ENCODE measurements at regions not wholly inside any gene's neighbourhood (a gene's known extent, or its start where the extent isn't known, plus 50 kb on each side); places are given as distances from the start of the nearest gene placed in this dataset.
"Not testable (repeated sequence)": the region's sequence is repeated elsewhere in the genome, so short reads cannot be mapped to it uniquely, and the experiment has no call there.

DNA sequence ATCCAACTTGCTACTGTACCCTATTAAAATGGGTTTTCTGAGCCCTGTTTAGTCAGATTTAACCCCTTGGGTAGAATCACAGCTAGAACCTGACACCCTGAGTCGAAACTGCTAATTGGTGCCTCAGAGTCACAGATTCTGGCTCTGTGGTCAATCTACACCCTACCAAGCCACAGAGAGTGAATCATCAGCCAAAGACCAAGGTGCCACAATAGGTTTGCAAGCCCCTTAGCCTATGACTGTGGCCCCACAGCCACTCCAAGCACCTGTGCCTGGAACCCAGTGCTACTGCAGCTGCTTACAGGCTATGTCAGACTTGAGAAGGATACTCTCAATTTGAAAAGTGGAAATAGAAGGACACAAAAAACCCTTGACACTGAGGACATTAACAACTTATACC is 202.8 kb upstream of the KCND2 start:
- ATAC-seq (ENCODE audit: low read depth) (no peak), DNase-seq (ENCODE audit: low spot score) (no peak)
- Histone ChIP-seq H3K9me3 (ENCODE audit: severe bottlenecking) (no peaks in the 10 kb centered on the region), H3K4me3 (ENCODE audit: severe bottlenecking) (no peak overlapping the region), H3K36me3 (ENCODE audit: low read depth) (no peaks in the 10 kb centered on the region), H3K4me1 (ENCODE audit: insufficient read depth, poor library complexity, severe bottlenecking) (no peaks in the 10 kb centered on the region), H3K27ac (ENCODE audit: poor library complexity, severe bottlenecking) (no peak overlapping the region), H3K27me3 (ENCODE audit: insufficient read depth, poor library complexity, severe bottlenecking) (no peaks in the 10 kb centered on the region)
- TF ChIP-seq, protein P1, sequence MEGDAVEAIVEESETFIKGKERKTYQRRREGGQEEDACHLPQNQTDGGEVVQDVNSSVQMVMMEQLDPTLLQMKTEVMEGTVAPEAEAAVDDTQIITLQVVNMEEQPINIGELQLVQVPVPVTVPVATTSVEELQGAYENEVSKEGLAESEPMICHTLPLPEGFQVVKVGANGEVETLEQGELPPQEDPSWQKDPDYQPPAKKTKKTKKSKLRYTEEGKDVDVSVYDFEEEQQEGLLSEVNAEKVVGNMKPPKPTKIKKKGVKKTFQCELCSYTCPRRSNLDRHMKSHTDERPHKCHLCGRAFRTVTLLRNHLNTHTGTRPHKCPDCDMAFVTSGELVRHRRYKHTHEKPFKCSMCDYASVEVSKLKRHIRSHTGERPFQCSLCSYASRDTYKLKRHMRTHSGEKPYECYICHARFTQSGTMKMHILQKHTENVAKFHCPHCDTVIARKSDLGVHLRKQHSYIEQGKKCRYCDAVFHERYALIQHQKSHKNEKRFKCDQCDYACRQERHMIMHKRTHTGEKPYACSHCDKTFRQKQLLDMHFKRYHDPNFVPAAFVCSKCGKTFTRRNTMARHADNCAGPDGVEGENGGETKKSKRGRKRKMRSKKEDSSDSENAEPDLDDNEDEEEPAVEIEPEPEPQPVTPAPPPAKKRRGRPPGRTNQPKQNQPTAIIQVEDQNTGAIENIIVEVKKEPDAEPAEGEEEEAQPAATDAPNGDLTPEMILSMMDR (IDR thresholded peaks at IDR 0.05; ENCODE audit: poor library complexity, severe bottlenecking): no peak

DNA sequence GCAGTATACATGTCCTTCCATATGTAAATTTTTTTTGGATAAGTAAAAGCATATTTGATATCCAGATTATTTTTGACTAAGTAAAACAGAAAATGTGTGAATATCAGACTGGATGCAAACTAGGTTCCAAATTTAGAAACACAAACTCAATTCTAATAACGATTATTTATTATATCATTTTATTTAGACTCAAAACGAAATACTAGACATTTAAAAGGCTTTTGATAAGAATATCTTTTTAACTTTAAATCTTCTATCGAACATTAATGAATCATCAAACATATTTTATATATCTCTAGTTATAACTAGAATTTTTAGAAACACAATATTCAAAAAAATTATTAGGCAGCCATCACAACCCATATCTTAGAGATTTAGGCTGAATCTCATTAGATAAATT is 195.2 kb upstream of the KCND2 start:
- TF ChIP-seq, protein P1 (IDR thresholded peaks at IDR 0.05; ENCODE audit: poor library complexity, severe bottlenecking): no peak
- Histone ChIP-seq H3K4me3 (ENCODE audit: severe bottlenecking) (no peak overlapping the region), H3K27ac (ENCODE audit: poor library complexity, severe bottlenecking) (no peak overlapping the region), H3K9me3 (ENCODE audit: severe bottlenecking) (no peaks in the 10 kb centered on the region), H3K27me3 (ENCODE audit: insufficient read depth, poor library complexity, severe bottlenecking) (peaks cover 6% of the 10 kb centered on the region), H3K36me3 (ENCODE audit: low read depth) (no peaks in the 10 kb centered on the region), H3K4me1 (ENCODE audit: insufficient read depth, poor library complexity, severe bottlenecking) (no peaks in the 10 kb centered on the region)
- ATAC-seq (ENCODE audit: low read depth) (no peak), DNase-seq (ENCODE audit: low spot score) (no peak)

DNA sequence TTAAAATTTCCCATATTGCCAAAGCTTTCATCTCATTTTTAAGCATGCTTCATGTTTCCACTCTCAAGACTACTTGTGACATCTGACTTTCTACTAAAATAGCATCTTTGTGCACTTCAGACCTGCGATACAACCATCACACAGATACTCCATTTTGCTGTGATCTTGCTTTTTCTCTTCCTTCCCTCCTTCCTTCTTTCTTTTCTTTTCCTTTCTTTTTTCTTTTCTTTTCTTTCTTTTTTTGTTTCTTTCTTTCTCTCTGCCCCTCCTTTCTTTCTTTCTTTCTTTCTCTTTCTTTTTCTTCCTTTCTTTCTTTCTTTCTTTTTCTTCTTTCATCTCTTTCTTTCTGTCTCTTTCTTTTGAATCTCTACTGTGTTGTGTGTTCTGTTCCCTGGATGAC is 194.0 kb upstream of the KCND2 start:
- no peak for ATAC-seq (ENCODE audit: low read depth)
- H3K4me3 ChIP-seq (ENCODE audit: severe bottlenecking): no peak overlapping the region
- H3K4me1 ChIP-seq (ENCODE audit: insufficient read depth, poor library complexity, severe bottlenecking): no peaks in the 10 kb centered on the region
- TF ChIP-seq, protein P1 (IDR thresholded peaks at IDR 0.05; ENCODE audit: poor library complexity, severe bottlenecking): no peak
- no peaks in the 10 kb centered on the region for H3K9me3 ChIP-seq (ENCODE audit: severe bottlenecking)
- no peaks in the 10 kb centered on the region for H3K36me3 ChIP-seq (ENCODE audit: low read depth)
- no peak overlapping the region for H3K27ac ChIP-seq (ENCODE audit: poor library complexity, severe bottlenecking)
- DNase-seq (ENCODE audit: low spot score): no peak
- peaks cover 6% of the 10 kb centered on the region for H3K27me3 ChIP-seq (ENCODE audit: insufficient read depth, poor library complexity, severe bottlenecking)

DNA sequence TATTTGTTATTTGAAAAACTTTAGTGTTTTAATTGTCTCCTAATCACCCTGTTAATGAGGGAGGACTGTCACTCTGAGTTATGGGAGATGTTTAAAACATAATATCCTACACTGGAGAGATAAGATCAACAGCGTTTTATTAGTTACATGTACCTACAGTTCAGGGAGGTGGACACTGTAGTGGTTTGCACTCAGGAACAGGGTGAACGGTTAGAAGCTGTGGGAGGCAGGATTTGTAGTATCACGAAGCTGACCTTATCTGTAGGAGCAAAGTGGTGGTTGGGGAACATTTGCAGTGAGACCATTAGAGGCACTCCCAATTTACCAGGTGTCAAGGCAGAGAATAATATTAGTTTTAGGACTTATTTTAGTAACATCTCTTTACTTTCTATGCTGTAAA is 193.3 kb upstream of the KCND2 start:
- TF ChIP-seq, protein P1 (IDR thresholded peaks at IDR 0.05; ENCODE audit: poor library complexity, severe bottlenecking): no peak
- Histone ChIP-seq H3K27ac (ENCODE audit: poor library complexity, severe bottlenecking) (no peak overlapping the region), H3K4me1 (ENCODE audit: insufficient read depth, poor library complexity, severe bottlenecking) (no peaks in the 10 kb centered on the region), H3K27me3 (ENCODE audit: insufficient read depth, poor library complexity, severe bottlenecking) (peaks cover 6% of the 10 kb centered on the region), H3K9me3 (ENCODE audit: severe bottlenecking) (no peaks in the 10 kb centered on the region), H3K4me3 (ENCODE audit: severe bottlenecking) (no peak overlapping the region), H3K36me3 (ENCODE audit: low read depth) (no peaks in the 10 kb centered on the region)
- DNase-seq (ENCODE audit: low spot score) (no peak), ATAC-seq (ENCODE audit: low read depth) (no peak)

DNA sequence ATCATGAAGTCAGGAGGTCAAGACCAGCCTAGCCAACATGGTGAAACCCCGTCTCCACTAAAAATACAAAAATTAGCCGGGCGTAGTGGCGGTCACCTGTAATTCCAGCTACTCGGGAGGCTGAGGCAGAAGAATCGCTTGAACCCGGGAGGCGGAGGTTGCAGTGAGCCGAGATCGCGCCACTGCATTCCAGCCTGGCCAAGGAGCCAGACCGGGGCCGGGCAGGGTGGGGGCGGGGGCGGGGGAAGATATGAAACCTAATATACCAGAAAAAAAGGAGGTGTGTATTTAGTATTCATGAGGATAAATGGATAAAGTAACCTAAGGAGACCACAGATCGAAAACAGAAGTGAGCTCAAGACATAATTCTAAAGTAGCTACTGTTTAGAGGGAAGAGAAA is 186.5 kb upstream of the KCND2 start:
- H3K27ac ChIP-seq (ENCODE audit: poor library complexity, severe bottlenecking); DNase-seq (ENCODE audit: low spot score); H3K4me3 ChIP-seq (ENCODE audit: severe bottlenecking); ATAC-seq (ENCODE audit: low read depth); H3K27me3 ChIP-seq (ENCODE audit: insufficient read depth, poor library complexity, severe bottlenecking); H3K36me3 ChIP-seq (ENCODE audit: low read depth); H3K9me3 ChIP-seq (ENCODE audit: severe bottlenecking); H3K4me1 ChIP-seq (ENCODE audit: insufficient read depth, poor library complexity, severe bottlenecking): not testable (repeated sequence)

Data from RWPE2 (cell line).